Testis (tissue), 2 donors: ENCODE measurements at regions not wholly inside any gene's neighbourhood (a gene's known extent, or its start where the extent isn't known, plus 50 kb on each side); places are given as distances from the start of the nearest gene placed in this dataset.

ENCODE experiments used
- CTCF ChIP-seq, 3 experiments: fragments of 450-650 bp in 2 of 3; fragments of 200-600 bp in 1 of 3; sonication (generic) in 1 of 3; IDR thresholded peaks; one replicate each; pipeline ENCODE4 v1.5.1; 2016 to 2019; ENCODE audit warnings: antibody characterized with exemption in 3 of 3, mild to moderate bottlenecking in 2 of 3, moderate library complexity in 1 of 3
- POLR2A ChIP-seq: fragments of 450-650 bp; IDR thresholded peaks from one replicate; pipeline ENCODE4 v1.6.1; 2017; ENCODE audit warnings: antibody characterized with exemption, mild to moderate bottlenecking, moderate library complexity

GRCh38 chr3:48086705-48087104 lies 70.5 kb upstream of the MAP4 start:
- no peak for TF ChIP-seq CTCF (IDR thresholded peaks at IDR 0.05)
- no peak for TF ChIP-seq POLR2A
